DND-41 (cell line): ENCODE measurements at regions not wholly inside any gene's neighbourhood (a gene's known extent, or its start where the extent isn't known, plus 50 kb on each side); places are given as distances from the start of the nearest gene placed in this dataset.

ENCODE experiments used
- ATAC-seq: fragments of 200-7000 bp; cut with Tn5 transposase; 3 replicates; pipeline ENCODE4 v1.9.1; 2021; ENCODE audit warnings: low read depth; ENCODE audit not compliant: insufficient read depth
- DNase-seq: peaks from one replicate; pipeline ENCODE4 v3.0.0-alpha.2; 2020
- H2AFZ ChIP-seq: 2 replicates; pipeline ENCODE4 v1.6.0; 2012; ENCODE audit warnings: low read depth, low read length
- H3K27ac ChIP-seq: 2 replicates; pipeline ENCODE4 v1.5.1; 2012; ENCODE audit warnings: low read length, inconsistent platforms
- H3K27me3 ChIP-seq: fragments of 200-600 bp; sonication (generic); 2 replicates; pipeline ENCODE4 v1.6.0; 2012; ENCODE audit warnings: low read length, mild to moderate bottlenecking, inconsistent platforms; ENCODE audit not compliant: insufficient read depth, poor library complexity
- H3K36me3 ChIP-seq: 2 replicates; pipeline ENCODE4 v1.5.1; 2012; ENCODE audit warnings: low read length, inconsistent platforms; ENCODE audit not compliant: insufficient read depth
- H3K4me1 ChIP-seq: 2 replicates; pipeline ENCODE4 v1.5.1; 2012; ENCODE audit warnings: mild to moderate bottlenecking, low read length; ENCODE audit not compliant: insufficient read depth
- H3K4me2 ChIP-seq: 2 replicates; pipeline ENCODE4 v1.6.0; 2012; ENCODE audit warnings: mild to moderate bottlenecking, moderate library complexity, low read length, inconsistent platforms; ENCODE audit not compliant: insufficient read depth
- H3K4me3 ChIP-seq, 2 experiments: fragments of 200-600 bp in 1 of 2; shearing (Covaris generic) in 1 of 2; 2 replicates each; pipeline ENCODE4 v1.5.1; 2012 to 2016; ENCODE audit warnings: inconsistent platforms in 2 of 2, low read length in 2 of 2, mild to moderate bottlenecking in 2 of 2, low read depth in 1 of 2, moderate library complexity in 1 of 2
- H3K79me2 ChIP-seq: 2 replicates; pipeline ENCODE4 v1.6.0; 2012; ENCODE audit warnings: low read length, inconsistent platforms; ENCODE audit not compliant: insufficient read depth
- H3K9ac ChIP-seq: 2 replicates; pipeline ENCODE4 v1.6.0; 2012; ENCODE audit warnings: low read depth, mild to moderate bottlenecking, inconsistent platforms, low read length, moderate library complexity
- H3K9me3 ChIP-seq: 2 replicates; pipeline ENCODE4 v1.5.1; 2012; ENCODE audit warnings: low read length, moderate library complexity, mild to moderate bottlenecking, inconsistent platforms; ENCODE audit not compliant: insufficient read depth, severe bottlenecking
- H4K20me1 ChIP-seq: 2 replicates; pipeline ENCODE4 v1.6.0; 2012; ENCODE audit warnings: low read length; ENCODE audit not compliant: insufficient read depth
- EZH2 ChIP-seq: IDR thresholded peaks from 3 replicates; pipeline ENCODE4 v1.6.1; 2012; ENCODE audit warnings: borderline replicate concordance, low read depth, mild to moderate bottlenecking, moderate library complexity, low read length, inconsistent platforms; ENCODE audit not compliant: severe bottlenecking
- TF ChIP-seq, protein P1 (sequence below): IDR thresholded peaks from 2 replicates; pipeline ENCODE4 v1.5.1; 2012; ENCODE audit warnings: borderline replicate concordance, low read length, moderate library complexity, mild to moderate bottlenecking; ENCODE audit not compliant: poor library complexity, severe bottlenecking; ENCODE audit errors: extremely low read depth

DNA sequence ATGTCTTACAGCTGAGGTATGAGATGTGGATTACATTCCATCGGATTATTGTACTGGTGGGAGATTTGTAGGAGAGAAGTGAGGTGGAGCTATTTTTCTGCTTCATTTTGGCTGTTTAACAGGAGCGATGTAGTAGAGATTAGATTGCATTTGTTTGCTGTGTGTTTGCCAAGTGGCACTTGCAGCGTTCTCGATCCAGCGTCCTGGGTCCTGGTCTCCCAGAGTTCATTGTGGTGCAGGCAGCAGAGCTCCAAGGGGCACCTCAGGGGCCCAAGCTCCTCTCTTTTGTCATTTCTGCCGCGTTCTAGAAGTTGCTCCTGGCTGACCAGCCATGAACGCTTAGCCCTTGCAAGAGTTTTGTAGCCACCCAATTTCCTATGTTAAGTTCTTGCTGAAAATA lies 210.1 kb upstream of the APCDD1 start:
- H3K4me1 ChIP-seq: no peaks in the 10 kb centered on the region
- H2AFZ ChIP-seq: no peak overlapping the region
- H3K9me3 ChIP-seq: no peaks in the 10 kb centered on the region
- H3K4me3 ChIP-seq: no peak overlapping the region
- no peak overlapping the region for H3K9ac ChIP-seq
- TF ChIP-seq EZH2: no peak
- TF ChIP-seq, protein P1, sequence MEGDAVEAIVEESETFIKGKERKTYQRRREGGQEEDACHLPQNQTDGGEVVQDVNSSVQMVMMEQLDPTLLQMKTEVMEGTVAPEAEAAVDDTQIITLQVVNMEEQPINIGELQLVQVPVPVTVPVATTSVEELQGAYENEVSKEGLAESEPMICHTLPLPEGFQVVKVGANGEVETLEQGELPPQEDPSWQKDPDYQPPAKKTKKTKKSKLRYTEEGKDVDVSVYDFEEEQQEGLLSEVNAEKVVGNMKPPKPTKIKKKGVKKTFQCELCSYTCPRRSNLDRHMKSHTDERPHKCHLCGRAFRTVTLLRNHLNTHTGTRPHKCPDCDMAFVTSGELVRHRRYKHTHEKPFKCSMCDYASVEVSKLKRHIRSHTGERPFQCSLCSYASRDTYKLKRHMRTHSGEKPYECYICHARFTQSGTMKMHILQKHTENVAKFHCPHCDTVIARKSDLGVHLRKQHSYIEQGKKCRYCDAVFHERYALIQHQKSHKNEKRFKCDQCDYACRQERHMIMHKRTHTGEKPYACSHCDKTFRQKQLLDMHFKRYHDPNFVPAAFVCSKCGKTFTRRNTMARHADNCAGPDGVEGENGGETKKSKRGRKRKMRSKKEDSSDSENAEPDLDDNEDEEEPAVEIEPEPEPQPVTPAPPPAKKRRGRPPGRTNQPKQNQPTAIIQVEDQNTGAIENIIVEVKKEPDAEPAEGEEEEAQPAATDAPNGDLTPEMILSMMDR: no peak
- DNase-seq (no peak), ATAC-seq (no peak)
- H3K27me3 ChIP-seq: no peaks in the 10 kb centered on the region
- H3K27ac ChIP-seq: no peak overlapping the region
- no peak overlapping the region for H3K4me2 ChIP-seq
- H3K36me3 ChIP-seq: no peaks in the 10 kb centered on the region
- H4K20me1 ChIP-seq: no peaks in the 10 kb centered on the region
- H3K79me2 ChIP-seq: no peaks in the 10 kb centered on the region

DNA sequence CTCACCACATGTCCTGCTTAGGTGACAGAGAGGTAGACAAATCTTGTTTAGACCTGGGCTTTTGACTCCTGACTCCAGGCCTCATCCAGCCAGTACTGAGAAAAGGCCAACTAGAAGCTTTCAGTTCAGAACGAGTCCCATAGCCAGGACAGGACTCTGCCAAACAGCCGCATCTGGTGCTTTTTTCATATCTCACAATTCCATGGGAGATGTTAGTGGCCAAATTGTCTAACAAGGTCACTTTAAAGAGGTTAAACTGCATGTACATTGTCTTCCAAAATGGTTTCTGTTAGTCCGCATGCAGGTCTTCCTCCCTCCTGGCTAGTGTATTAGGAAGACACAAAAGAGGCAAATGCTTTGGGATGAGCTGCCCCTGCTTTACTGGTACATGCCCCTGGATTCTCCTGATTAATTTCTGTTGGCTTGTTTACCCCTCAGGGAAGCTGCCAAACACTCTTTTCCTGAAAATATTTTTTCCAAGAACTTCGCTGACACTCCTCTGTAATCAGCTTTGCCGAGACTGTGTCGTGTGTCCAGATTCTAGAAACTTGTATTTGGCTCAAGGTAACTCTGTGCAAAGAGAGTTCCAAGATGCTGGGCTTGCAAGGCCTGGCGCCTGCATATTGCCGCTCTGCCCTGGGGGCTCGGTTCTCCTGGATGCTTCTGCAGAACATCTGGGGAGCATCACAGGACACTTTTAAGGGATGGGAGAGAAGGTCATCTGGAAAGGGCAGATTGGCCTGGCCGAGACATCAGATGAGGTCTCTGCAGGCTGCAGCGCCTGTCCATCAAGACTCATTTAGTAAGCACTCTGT lies 209.2 kb upstream of the APCDD1 start:
- Histone ChIP-seq H4K20me1 (no peaks in the 10 kb centered on the region), H3K4me2 (no peak overlapping the region), H3K79me2 (no peaks in the 10 kb centered on the region), H3K36me3 (no peaks in the 10 kb centered on the region), H2AFZ (no peak overlapping the region), H3K4me3 (no peak overlapping the region), H3K27me3 (no peaks in the 10 kb centered on the region), H3K9me3 (no peaks in the 10 kb centered on the region), H3K9ac (no peak overlapping the region), H3K4me1 (no peaks in the 10 kb centered on the region), H3K27ac (no peak overlapping the region)
- no peak for TF ChIP-seq EZH2
- TF ChIP-seq, protein P1: no peak
- DNase-seq (no peak), ATAC-seq (no peak)

GRCh38 chr18:10245846-10246175 lies 208.6 kb upstream of the APCDD1 start:
- Histone ChIP-seq H4K20me1 (no peaks in the 10 kb centered on the region), H3K36me3 (no peaks in the 10 kb centered on the region), H3K27ac (no peak overlapping the region), H3K9ac (no peak overlapping the region), H3K4me3 (no peak overlapping the region), H3K79me2 (no peaks in the 10 kb centered on the region), H3K4me2 (no peak overlapping the region), H3K4me1 (no peaks in the 10 kb centered on the region), H3K27me3 (no peaks in the 10 kb centered on the region), H3K9me3 (no peaks in the 10 kb centered on the region), H2AFZ (no peak overlapping the region)
- TF ChIP-seq, protein P1: no peak
- no peak for TF ChIP-seq EZH2
- DNase-seq: no peak
- no peak for ATAC-seq
